BE2C (cell line): ENCODE measurements at regions not wholly inside any gene's neighbourhood (a gene's known extent, or its start where the extent isn't known, plus 50 kb on each side); places are given as distances from the start of the nearest gene placed in this dataset.

Experiments used
- DNase-seq: peaks from one replicate; pipeline ENCODE4 v3.0.0-alpha.2; 2020
- H3K27me3 ChIP-seq: fragments of 250-450 bp; sonication (Bioruptor Pico); 2 replicates; pipeline ENCODE4 v1.5.1; 2020; ENCODE audit warnings: mild to moderate bottlenecking
- H3K36me3 ChIP-seq: fragments of 250-450 bp; sonication (Bioruptor Pico); 2 replicates; pipeline ENCODE4 v1.5.1; 2020; ENCODE audit warnings: mild to moderate bottlenecking
- H3K4me1 ChIP-seq: fragments of 250-450 bp; sonication (Bioruptor Pico); 2 replicates; pipeline ENCODE4 v1.5.1; 2020
- H3K4me3 ChIP-seq: 2 replicates; pipeline ENCODE4 v1.5.1; 2011; ENCODE audit warnings: low read depth, low read length
- H3K9me3 ChIP-seq: fragments of 250-450 bp; sonication (Bioruptor Pico); 2 replicates; pipeline ENCODE4 v1.5.1; 2020
- CTCF ChIP-seq: IDR thresholded peaks from 2 replicates; pipeline ENCODE4 v1.5.1; 2012; ENCODE audit warnings: mild to moderate bottlenecking, low read depth, low read length

DNA sequence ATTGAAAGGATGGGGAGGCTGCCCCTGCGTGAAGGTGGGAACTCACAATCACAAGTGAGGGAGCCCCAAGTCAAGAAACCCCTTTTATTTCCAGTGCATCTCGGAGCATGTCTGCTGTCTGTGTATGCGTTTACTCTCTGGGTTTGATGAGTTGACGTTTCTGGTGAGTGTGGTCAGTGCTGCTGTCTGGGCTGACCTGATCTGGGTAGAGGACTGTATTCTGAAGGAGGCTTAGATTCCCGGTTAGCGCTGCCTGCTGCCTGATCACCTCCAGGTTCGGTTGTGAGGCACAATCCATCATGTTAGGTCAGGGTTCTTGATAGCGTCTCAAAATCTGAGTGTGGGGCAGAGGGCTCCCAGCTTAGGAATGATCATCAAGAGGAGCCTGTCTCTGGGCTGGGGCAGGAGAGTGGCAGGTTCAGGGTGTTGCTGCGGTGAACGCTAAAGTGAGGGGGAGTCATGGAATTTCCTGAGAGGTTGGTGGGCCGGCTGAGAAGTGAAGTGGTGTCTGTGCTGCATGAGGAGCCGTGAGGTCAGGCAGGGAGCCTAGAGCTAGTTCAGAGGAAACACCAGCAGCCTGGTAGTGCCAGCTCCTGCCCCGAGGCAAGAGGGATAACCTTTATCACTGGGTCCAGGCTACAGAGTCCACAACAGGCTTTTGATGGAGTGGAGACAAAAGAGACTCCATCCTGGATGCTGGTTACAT is 225.3 kb upstream of the CST7 start:
- Histone ChIP-seq H3K9me3 (no peaks in the 10 kb centered on the region; the same call in 1 of the 2 replicates), H3K36me3 (no peaks in the 10 kb centered on the region), H3K4me3 (no peak overlapping the region), H3K27me3 (no peaks in the 10 kb centered on the region; the same call in 1 of the 2 replicates), H3K4me1 (peaks cover 10% of the 10 kb centered on the region)
- no peak for DNase-seq
- no peak for TF ChIP-seq CTCF

GRCh38 chr20:24724982-24725533 is 224.0 kb upstream of the CST7 start:
- Histone ChIP-seq H3K27me3 (no peaks in the 10 kb centered on the region; the same call in 1 of the 2 replicates), H3K4me1 (peaks cover 10% of the 10 kb centered on the region), H3K4me3 (no peak overlapping the region), H3K9me3 (no peaks in the 10 kb centered on the region; the same call in 1 of the 2 replicates), H3K36me3 (no peaks in the 10 kb centered on the region)
- TF ChIP-seq CTCF: no peak
- no peak for DNase-seq

DNA sequence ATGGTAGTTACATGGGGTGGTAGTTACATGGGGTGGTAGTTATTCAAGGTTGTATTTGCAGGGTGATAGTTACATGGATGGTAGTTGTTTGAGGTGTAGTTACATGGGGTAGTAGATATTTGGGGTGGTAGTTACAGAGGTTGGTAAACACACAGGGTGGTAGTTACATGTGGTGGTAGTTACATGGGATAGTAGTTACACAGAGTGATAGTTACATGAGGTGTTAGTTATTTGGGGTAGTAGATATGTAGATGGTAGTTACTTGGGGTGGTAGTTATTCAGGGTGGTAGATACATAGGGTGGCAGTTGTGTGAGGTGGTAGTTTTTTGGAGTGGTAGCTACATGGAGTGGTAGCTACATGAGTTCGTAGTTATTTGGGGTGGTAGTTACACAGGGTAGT is 221.3 kb upstream of the CST7 start:
- no peaks in the 10 kb centered on the region for H3K36me3 ChIP-seq
- H3K9me3 ChIP-seq: no peaks in the 10 kb centered on the region; the same call in 1 of the 2 replicates
- peaks cover 7% of the 10 kb centered on the region for H3K4me1 ChIP-seq
- H3K4me3 ChIP-seq: no peak overlapping the region
- no peaks in the 10 kb centered on the region; the same call in 1 of the 2 replicates for H3K27me3 ChIP-seq
- no peak for TF ChIP-seq CTCF
- no peak for DNase-seq

DNA sequence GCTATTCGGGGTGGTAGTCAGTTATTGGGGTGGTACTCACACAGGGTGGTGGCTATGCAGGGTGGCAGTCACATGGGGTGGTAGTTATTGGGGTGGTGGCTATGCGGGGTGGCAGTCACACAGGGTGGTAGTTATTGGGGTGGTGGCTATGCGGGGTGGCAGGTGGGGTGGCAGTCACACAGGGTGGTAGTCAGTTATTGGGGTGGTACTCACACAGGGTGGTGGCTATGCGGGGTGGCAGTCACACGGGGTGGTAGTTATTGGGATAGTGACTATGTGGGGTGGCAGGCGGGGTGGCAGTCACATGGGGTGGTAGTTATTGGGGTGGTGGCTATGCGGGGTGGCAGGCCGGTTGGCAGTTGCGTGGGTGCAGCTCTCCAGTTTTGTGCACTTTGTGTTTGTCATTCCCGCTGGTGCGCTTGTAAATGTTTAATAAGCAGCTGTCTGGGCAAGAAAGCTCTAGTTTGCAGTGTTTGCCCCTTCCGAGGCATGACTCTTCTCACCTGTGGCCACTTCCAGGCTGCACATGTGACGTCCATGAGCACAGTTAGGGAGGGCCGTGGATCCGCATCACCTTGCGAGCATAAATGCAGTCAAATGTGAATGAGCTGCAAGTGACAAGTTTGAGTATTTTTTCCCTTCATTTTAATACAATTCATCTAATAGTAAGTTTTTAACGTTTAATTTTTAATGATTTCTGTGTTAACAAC is 219.0 kb upstream of the CST7 start:
- H3K4me1 ChIP-seq: no peaks in the 10 kb centered on the region
- no peak for TF ChIP-seq CTCF
- H3K9me3 ChIP-seq: no peaks in the 10 kb centered on the region; the same call in 1 of the 2 replicates
- no peak overlapping the region for H3K4me3 ChIP-seq
- no peaks in the 10 kb centered on the region for H3K36me3 ChIP-seq
- H3K27me3 ChIP-seq: no peaks in the 10 kb centered on the region; the same call in 1 of the 2 replicates
- DNase-seq: no peak

GRCh38 chr20:24730750-24731149 is 218.3 kb upstream of the CST7 start:
- Histone ChIP-seq H3K27me3 (no peaks in the 10 kb centered on the region; the same call in 1 of the 2 replicates), H3K4me3 (no peak overlapping the region), H3K9me3 (no peaks in the 10 kb centered on the region; the same call in 1 of the 2 replicates), H3K36me3 (no peaks in the 10 kb centered on the region), H3K4me1 (no peaks in the 10 kb centered on the region)
- no peak for DNase-seq
- no peak for TF ChIP-seq CTCF

GRCh38 chr20:24731312-24731711 is 217.8 kb upstream of the CST7 start:
- no peaks in the 10 kb centered on the region; the same call in 1 of the 2 replicates for H3K9me3 ChIP-seq
- no peak overlapping the region for H3K4me3 ChIP-seq
- no peaks in the 10 kb centered on the region for H3K4me1 ChIP-seq
- no peaks in the 10 kb centered on the region; the same call in 1 of the 2 replicates for H3K27me3 ChIP-seq
- TF ChIP-seq CTCF: no peak
- no peak for DNase-seq
- no peaks in the 10 kb centered on the region for H3K36me3 ChIP-seq
